Vagina (tissue), 2 donors: ENCODE measurements at regions not wholly inside any gene's neighbourhood (a gene's known extent, or its start where the extent isn't known, plus 50 kb on each side); places are given as distances from the start of the nearest gene placed in this dataset.

Experiments used
- POLR2A ChIP-seq, 2 donors: fragments of 450-650 bp; IDR thresholded peaks; one replicate each; pipeline ENCODE4 v1.6.1; 2017; ENCODE audit warnings: antibody characterized with exemption in 2 of 2, mild to moderate bottlenecking in 2 of 2, moderate library complexity in 2 of 2
- POLR2AphosphoS5 ChIP-seq, 2 donors: sonication (generic); formaldehyde crosslinking; IDR thresholded peaks; one replicate each; pipeline ENCODE4 v1.9.0; 2017; ENCODE audit warnings: antibody characterized with exemption in 2 of 2, mild to moderate bottlenecking in 2 of 2, low read depth in 1 of 2; ENCODE audit not compliant: insufficient read depth in 1 of 2
- TF ChIP-seq, protein P1 (sequence below), 3 experiments: fragments of 450-650 bp in 2 of 3; fragments of 200-600 bp in 1 of 3; sonication (generic) in 1 of 3; IDR thresholded peaks; one replicate each; pipeline ENCODE4 v1.5.1; 2017 to 2019; ENCODE audit warnings: antibody characterized with exemption in 3 of 3, mild to moderate bottlenecking in 2 of 3, moderate library complexity in 2 of 3

DNA sequence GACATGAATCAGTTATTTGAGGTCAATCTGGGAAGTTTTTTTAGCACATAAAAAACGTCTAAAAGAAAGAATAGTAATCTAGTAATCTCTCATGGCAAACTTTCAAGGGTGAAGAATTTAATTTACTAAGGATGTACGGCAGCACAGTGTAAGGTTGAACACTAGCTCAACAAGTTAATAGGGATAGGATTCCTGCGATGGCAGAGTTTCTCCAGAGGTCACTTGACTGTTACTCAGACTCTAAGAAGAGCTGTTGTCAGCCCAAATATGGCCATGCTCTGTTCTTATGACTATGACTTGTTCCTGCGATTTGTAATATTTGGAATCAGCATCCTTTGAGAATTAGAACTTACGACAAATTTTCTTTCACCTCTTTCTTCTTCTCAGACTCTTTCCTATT is 553.3 kb upstream of the TNP1 start:
- TF ChIP-seq, protein P1, sequence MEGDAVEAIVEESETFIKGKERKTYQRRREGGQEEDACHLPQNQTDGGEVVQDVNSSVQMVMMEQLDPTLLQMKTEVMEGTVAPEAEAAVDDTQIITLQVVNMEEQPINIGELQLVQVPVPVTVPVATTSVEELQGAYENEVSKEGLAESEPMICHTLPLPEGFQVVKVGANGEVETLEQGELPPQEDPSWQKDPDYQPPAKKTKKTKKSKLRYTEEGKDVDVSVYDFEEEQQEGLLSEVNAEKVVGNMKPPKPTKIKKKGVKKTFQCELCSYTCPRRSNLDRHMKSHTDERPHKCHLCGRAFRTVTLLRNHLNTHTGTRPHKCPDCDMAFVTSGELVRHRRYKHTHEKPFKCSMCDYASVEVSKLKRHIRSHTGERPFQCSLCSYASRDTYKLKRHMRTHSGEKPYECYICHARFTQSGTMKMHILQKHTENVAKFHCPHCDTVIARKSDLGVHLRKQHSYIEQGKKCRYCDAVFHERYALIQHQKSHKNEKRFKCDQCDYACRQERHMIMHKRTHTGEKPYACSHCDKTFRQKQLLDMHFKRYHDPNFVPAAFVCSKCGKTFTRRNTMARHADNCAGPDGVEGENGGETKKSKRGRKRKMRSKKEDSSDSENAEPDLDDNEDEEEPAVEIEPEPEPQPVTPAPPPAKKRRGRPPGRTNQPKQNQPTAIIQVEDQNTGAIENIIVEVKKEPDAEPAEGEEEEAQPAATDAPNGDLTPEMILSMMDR (IDR thresholded peaks at IDR 0.05), result no peak
- TF ChIP-seq POLR2A (IDR thresholded peaks at IDR 0.05), result no peak
- peak; percentile 42 to 87 for TF ChIP-seq POLR2AphosphoS5 (IDR thresholded peaks at IDR 0.05; ENCODE audit: insufficient read depth in 1 of 2, low read depth in 1 of 2)
